ENCODE measurements at regions not wholly inside any gene's neighbourhood (a gene's known extent, or its start where the extent isn't known, plus 50 kb on each side); places are given as distances from the start of the nearest gene placed in this dataset.

DNA sequence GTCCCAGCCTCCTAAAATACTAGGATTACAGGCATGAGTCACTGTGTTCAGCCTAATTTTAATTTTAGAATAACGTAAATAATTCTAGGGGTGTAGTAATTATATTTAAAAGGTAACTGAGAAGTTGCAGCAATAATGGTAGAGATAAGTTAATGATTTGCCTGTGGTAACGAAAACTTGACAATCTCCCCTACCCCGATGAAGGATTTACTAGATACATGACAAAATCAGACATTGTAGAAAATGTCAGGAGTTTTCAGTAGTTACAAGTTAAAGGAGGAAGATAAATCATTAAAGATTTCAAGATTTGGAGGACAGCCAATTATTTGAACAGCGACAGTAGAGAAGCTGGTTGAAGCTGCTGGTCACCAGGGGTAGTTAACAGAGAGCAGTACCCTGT, 652.2 kb upstream of the PCDH20 start:
- TF ChIP-seq, protein P1, sequence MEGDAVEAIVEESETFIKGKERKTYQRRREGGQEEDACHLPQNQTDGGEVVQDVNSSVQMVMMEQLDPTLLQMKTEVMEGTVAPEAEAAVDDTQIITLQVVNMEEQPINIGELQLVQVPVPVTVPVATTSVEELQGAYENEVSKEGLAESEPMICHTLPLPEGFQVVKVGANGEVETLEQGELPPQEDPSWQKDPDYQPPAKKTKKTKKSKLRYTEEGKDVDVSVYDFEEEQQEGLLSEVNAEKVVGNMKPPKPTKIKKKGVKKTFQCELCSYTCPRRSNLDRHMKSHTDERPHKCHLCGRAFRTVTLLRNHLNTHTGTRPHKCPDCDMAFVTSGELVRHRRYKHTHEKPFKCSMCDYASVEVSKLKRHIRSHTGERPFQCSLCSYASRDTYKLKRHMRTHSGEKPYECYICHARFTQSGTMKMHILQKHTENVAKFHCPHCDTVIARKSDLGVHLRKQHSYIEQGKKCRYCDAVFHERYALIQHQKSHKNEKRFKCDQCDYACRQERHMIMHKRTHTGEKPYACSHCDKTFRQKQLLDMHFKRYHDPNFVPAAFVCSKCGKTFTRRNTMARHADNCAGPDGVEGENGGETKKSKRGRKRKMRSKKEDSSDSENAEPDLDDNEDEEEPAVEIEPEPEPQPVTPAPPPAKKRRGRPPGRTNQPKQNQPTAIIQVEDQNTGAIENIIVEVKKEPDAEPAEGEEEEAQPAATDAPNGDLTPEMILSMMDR (IDR thresholded peaks at IDR 0.05; ENCODE audit: extremely low read depth, missing control alignments) = no peak
- DNase-seq (ENCODE audit: low spot score) = no peak

DNA sequence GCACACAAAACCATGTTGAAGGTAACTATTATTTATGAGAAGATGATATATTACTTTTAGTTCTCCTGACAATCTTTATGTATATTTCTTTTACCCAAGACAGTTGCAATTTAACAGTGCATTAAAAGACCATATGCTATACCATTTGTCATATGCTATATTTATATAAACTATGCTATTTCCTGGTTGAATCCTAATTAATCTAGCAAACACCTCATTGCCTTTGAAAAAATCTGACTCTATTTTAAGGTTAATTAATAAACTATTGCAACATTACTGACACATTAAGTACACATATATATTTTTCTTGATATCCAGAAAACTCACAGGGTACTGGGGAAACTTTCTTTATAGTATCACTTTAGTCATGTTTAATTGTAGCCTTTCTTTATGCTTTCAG, 649.4 kb upstream of the PCDH20 start:
- TF ChIP-seq, protein P1 (IDR thresholded peaks at IDR 0.05; ENCODE audit: extremely low read depth, missing control alignments) = no peak
- no peak for DNase-seq (ENCODE audit: low spot score)

DNA sequence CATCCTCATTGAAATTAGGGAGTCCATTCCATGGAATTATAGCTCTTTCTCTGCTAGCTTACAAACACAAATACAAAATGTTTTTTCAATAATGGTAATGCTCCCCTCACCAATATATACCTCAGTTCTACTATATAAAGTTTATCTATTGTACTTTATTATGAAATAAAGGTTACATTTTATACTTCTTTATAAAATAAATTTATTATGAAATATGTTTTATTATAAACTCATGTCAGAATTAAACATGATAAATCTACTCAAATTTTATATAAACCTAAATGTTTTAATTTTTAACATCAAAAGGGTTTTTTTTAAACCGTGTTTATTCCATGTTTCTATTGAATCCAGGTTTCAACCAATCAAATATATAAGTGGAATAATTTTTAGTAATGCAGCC, 646.1 kb upstream of the PCDH20 start:
- TF ChIP-seq, protein P1 (IDR thresholded peaks at IDR 0.05; ENCODE audit: extremely low read depth, missing control alignments) = no peak

DNA sequence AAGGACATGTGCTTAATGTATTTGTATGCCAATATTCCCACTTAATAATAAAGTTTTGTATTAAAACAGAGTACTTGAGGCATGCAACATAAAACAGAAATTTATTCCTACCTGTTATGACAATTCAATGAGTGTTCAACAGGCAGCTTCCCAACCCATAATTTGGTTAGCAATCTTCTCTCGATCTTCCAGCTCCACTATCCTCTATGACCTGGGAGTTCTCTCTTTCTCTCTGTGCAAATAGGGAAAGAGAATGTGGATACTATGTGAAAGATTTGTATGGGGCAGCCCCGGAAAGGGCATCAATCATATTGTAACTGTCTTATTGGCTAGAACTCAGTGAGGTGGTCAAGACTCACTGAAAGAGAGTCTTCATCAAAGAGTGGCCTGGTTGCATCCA, 644.9 kb upstream of the PCDH20 start:
- TF ChIP-seq, protein P1 (IDR thresholded peaks at IDR 0.05; ENCODE audit: extremely low read depth, missing control alignments) = no peak

More for the DNA sequence above, 646.1 kb upstream of the PCDH20 start:
- DNase-seq (ENCODE audit: low spot score) = no peak

DNA sequence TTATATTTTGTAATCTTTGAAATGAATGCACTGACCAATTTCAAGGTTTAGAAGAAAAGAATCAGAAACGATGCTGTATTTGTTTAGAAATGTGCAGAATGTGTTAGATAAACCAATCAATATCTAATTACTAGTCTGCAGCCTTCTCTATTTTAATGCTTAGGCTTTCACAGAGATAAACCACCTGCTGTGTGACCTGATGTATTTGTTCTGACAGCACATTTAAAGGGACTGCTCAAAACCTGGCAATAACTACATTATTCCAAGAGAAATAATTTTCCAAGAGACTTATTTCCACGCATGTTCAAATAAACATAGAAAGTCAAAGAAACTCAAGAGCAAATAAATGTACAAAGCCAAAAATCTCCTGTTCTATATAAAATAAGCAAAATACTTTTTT, 641.6 kb upstream of the PCDH20 start:
- TF ChIP-seq, protein P1 (IDR thresholded peaks at IDR 0.05; ENCODE audit: extremely low read depth, missing control alignments) = no peak
- no peak for DNase-seq (ENCODE audit: low spot score)

More for the DNA sequence above, 644.9 kb upstream of the PCDH20 start:
- no peak for DNase-seq (ENCODE audit: low spot score)

DNA sequence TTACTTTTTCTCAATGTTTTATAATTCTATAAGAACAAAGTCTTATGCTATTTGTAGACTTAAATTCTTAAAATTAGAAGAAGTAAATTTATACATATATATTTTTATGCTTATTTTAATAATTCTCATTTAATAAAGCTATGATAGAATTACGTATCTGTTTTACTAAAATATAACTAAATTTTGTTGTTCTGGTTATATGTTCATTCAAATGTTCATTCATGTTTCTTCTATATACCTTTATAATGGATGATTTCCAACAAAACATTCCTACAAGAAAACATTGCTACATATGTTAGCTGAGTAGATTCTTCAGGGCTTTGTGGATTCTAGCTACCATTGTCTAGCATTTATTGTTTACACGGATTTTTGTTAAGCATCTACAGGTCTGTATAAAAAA, 634.3 kb upstream of the PCDH20 start:
- no peak for DNase-seq (ENCODE audit: low spot score)

DNA sequence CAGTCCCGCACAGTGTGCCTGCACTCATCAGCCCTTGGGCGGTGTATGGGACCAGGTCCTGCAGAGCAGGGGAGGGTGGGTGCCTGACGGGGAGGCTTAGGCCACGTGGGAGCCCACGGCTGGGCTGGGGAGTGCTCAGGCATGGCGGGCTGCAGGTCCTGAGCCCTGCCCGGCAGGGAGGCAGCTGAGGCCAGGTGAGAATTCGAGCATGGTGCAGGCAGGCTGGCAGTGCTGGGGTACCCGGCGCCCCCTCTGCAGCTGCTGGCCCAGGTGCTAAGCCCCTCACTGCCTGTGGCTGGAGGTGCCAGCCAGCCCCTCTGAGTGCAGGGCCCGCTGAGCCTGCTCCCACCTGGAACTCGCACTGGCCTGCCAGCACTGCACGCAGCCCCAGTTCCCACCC, 630.9 kb upstream of the PCDH20 start:
- TF ChIP-seq, protein P1 (IDR thresholded peaks at IDR 0.05; ENCODE audit: extremely low read depth, missing control alignments) = no peak
- DNase-seq (ENCODE audit: low spot score) = no peak

More for the DNA sequence above, 634.3 kb upstream of the PCDH20 start:
- TF ChIP-seq, protein P1 (IDR thresholded peaks at IDR 0.05; ENCODE audit: extremely low read depth, missing control alignments) = no peak
